Epidermal melanocyte (primary cell): ENCODE measurements at regions not wholly inside any gene's neighbourhood (a gene's known extent, or its start where the extent isn't known, plus 50 kb on each side); places are given as distances from the start of the nearest gene placed in this dataset.
"Not testable (repeated sequence)": the region's sequence is repeated elsewhere in the genome, so short reads cannot be mapped to it uniquely, and the experiment has no call there.

Source experiments
- DNase-seq: peaks from one replicate; pipeline ENCODE4 v3.0.0; 2011; ENCODE audit warnings: low spot score; ENCODE audit not compliant: insufficient read length

GRCh38 chr21:24583473-24583872 is 1023.8 kb downstream of the MRPL39 start:
- DNase-seq = no peak

- DNase-seq = no peak
These were observed 1030.0 kb downstream of the MRPL39 start for GRCh38 chr21:24577301-24577700.

- no peak for DNase-seq
These were observed 1046.0 kb downstream of the MRPL39 start for GRCh38 chr21:24561291-24561690.

GRCh38 chr21:24552491-24552890 is 1054.8 kb downstream of the MRPL39 start:
- DNase-seq = no peak

GRCh38 chr21:24545807-24546361 is 1061.4 kb downstream of the MRPL39 start:
- no peak for DNase-seq

GRCh38 chr21:24514081-24514733 is 1093.1 kb downstream of the MRPL39 start:
- DNase-seq = no peak

- no peak for DNase-seq
These were observed 1098.2 kb downstream of the MRPL39 start for GRCh38 chr21:24509131-24509530.

- no peak for DNase-seq
These were observed 1120.3 kb downstream of the MRPL39 start for GRCh38 chr21:24486973-24487372.

- DNase-seq = not testable (repeated sequence)
These were observed 1123.9 kb downstream of the MRPL39 start for GRCh38 chr21:24483361-24483760.

GRCh38 chr21:24470852-24471251 is 1136.4 kb downstream of the MRPL39 start:
- no peak for DNase-seq

GRCh38 chr21:24456358-24456757 is 1150.9 kb downstream of the MRPL39 start:
- DNase-seq = no peak

GRCh38 chr21:24450119-24450518 is 1157.2 kb downstream of the MRPL39 start:
- DNase-seq = no peak

GRCh38 chr21:24445517-24445916 is 1161.8 kb downstream of the MRPL39 start:
- no peak for DNase-seq

GRCh38 chr21:24444736-24445135 is 1162.5 kb downstream of the MRPL39 start:
- DNase-seq = no peak

- DNase-seq = no peak
These were observed 1171.0 kb downstream of the MRPL39 start for GRCh38 chr21:24436236-24436635.

GRCh38 chr21:24428591-24429199 is 1178.6 kb downstream of the MRPL39 start:
- no peak for DNase-seq

- DNase-seq = no peak
These were observed 1182.5 kb downstream of the MRPL39 start for GRCh38 chr21:24424776-24425175.

GRCh38 chr21:24423546-24423945 is 1183.7 kb downstream of the MRPL39 start:
- no peak for DNase-seq

GRCh38 chr21:24420689-24421088 is 1186.6 kb downstream of the MRPL39 start:
- DNase-seq = no peak

- DNase-seq = not testable (repeated sequence)
These were observed 1187.6 kb downstream of the MRPL39 start for GRCh38 chr21:24419641-24420040.

- no peak for DNase-seq
These were observed 1188.6 kb downstream of the MRPL39 start for GRCh38 chr21:24418671-24419070.

GRCh38 chr21:24411429-24411828 is 1195.9 kb downstream of the MRPL39 start:
- DNase-seq = no peak

- no peak for DNase-seq
These were observed 1204.1 kb downstream of the MRPL39 start for GRCh38 chr21:24403221-24403620.
